ENCODE measurements at regions not wholly inside any gene's neighbourhood (a gene's known extent, or its start where the extent isn't known, plus 50 kb on each side); places are given as distances from the start of the nearest gene placed in this dataset.
"Not testable (repeated sequence)": the region's sequence is repeated elsewhere in the genome, so short reads cannot be mapped to it uniquely, and the experiment has no call there.

- DNase-seq (ENCODE audit: insufficient read length, low spot score) (no peak), FAIRE-seq (no peak)
Observed at GRCh38 chr10:45111509-45111908, 110.8 kb downstream of the ZNF22 start.

GRCh38 chr10:45117940-45118339 lies 117.2 kb downstream of the ZNF22 start:
- DNase-seq (ENCODE audit: insufficient read length, low spot score); FAIRE-seq: not testable (repeated sequence)

GRCh38 chr10:45118929-45119328 lies 118.2 kb downstream of the ZNF22 start:
- FAIRE-seq = no peak
- no peak for DNase-seq (ENCODE audit: insufficient read length, low spot score)

- DNase-seq (ENCODE audit: insufficient read length, low spot score); FAIRE-seq: not testable (repeated sequence)
Observed at GRCh38 chr10:45122180-45122860, 121.6 kb downstream of the ZNF22 start.

- FAIRE-seq = no peak
Observed at GRCh38 chr10:45135443-45136198, 134.9 kb downstream of the ZNF22 start.

GRCh38 chr10:45136256-45136655 lies 135.5 kb downstream of the ZNF22 start:
- DNase-seq (ENCODE audit: insufficient read length, low spot score) (no peak), FAIRE-seq (no peak)

More at GRCh38 chr10:45135443-45136198, 134.9 kb downstream of the ZNF22 start:
- DNase-seq (ENCODE audit: insufficient read length, low spot score) = no peak

- no peak for FAIRE-seq
Observed at GRCh38 chr10:45144326-45145070, 143.8 kb downstream of the ZNF22 start.

GRCh38 chr10:45145143-45145542 lies 144.4 kb downstream of the ZNF22 start:
- DNase-seq (ENCODE audit: insufficient read length, low spot score) = not testable (repeated sequence)

More at GRCh38 chr10:45144326-45145070, 143.8 kb downstream of the ZNF22 start:
- DNase-seq (ENCODE audit: insufficient read length, low spot score) = no peak

GRCh38 chr10:45147000-45147399 lies 146.3 kb downstream of the ZNF22 start:
- DNase-seq (ENCODE audit: insufficient read length, low spot score) (no peak), FAIRE-seq (no peak)

More at GRCh38 chr10:45145143-45145542, 144.4 kb downstream of the ZNF22 start:
- FAIRE-seq = not testable (repeated sequence)

- DNase-seq (ENCODE audit: insufficient read length, low spot score) = no peak
Observed at GRCh38 chr10:45150997-45151396, 150.3 kb downstream of the ZNF22 start.

GRCh38 chr10:45151467-45152214 lies 150.9 kb downstream of the ZNF22 start:
- DNase-seq (ENCODE audit: insufficient read length, low spot score) = no peak
- FAIRE-seq = no peak

More at GRCh38 chr10:45150997-45151396, 150.3 kb downstream of the ZNF22 start:
- no peak for FAIRE-seq

- FAIRE-seq (no peak), DNase-seq (ENCODE audit: insufficient read length, low spot score) (no peak)
Observed at GRCh38 chr10:45152726-45153125, 152.0 kb downstream of the ZNF22 start.

GRCh38 chr10:45154502-45154901 lies 153.8 kb downstream of the ZNF22 start:
- DNase-seq (ENCODE audit: insufficient read length, low spot score) = no peak
- FAIRE-seq = no peak

GRCh38 chr10:45155784-45156183 lies 155.1 kb downstream of the ZNF22 start:
- FAIRE-seq (no peak), DNase-seq (ENCODE audit: insufficient read length, low spot score) (no peak)

GRCh38 chr10:45160271-45160670 lies 155.1 kb downstream of the OR13A1 start:
- FAIRE-seq = no peak
- DNase-seq (ENCODE audit: insufficient read length, low spot score) = no peak

GRCh38 chr10:45163315-45163975 lies 152.0 kb downstream of the OR13A1 start:
- no peak for DNase-seq (ENCODE audit: insufficient read length, low spot score)
- FAIRE-seq = no peak

- not testable (repeated sequence) for DNase-seq (ENCODE audit: insufficient read length, low spot score); FAIRE-seq
Observed at GRCh38 chr10:45175520-45176118, 139.8 kb downstream of the OR13A1 start.

GRCh38 chr10:45179691-45180090 lies 135.7 kb downstream of the OR13A1 start:
- no peak for FAIRE-seq
- DNase-seq (ENCODE audit: insufficient read length, low spot score) = no peak

- FAIRE-seq (no peak), DNase-seq (ENCODE audit: insufficient read length, low spot score) (no peak)
Observed at GRCh38 chr10:45180507-45180906, 134.9 kb downstream of the OR13A1 start.

Data from GM19239 (cell line).